ELF-1 (cell line): ENCODE measurements at regions not wholly inside any gene's neighbourhood (a gene's known extent, or its start where the extent isn't known, plus 50 kb on each side); places are given as distances from the start of the nearest gene placed in this dataset.
A peak's percentile ranks its signal among the peaks of the same experiment; 100 is the strongest.
"Not testable (repeated sequence)": the region's sequence is repeated elsewhere in the genome, so short reads cannot be mapped to it uniquely, and the experiment has no call there.

Experiments used
- DNase-seq: peaks from one replicate; pipeline ENCODE4 v3.0.0-alpha.2; 2016; ENCODE audit warnings: low read depth, low spot score

DNA sequence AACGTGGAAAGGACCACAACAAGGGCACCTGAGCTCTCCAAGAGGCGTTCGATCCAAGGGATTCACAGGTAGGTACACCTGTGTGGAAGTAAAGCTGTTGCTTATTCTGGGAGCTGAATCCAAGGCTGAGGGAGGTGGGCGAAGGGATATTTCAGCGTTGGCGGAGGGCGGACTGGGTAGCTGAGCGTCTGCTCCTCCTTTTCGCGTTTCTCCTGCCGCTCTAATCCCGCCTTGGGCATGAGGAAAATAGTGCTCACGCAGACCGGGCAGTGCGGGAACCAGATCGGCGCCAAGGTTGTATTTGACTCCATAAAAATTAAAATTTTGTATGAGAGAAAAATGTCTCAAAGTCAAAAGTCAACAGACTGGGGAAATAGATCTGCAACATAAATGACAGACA lies 3966.2 kb upstream of the OR11H1 start:
- not testable (repeated sequence) for DNase-seq

DNA sequence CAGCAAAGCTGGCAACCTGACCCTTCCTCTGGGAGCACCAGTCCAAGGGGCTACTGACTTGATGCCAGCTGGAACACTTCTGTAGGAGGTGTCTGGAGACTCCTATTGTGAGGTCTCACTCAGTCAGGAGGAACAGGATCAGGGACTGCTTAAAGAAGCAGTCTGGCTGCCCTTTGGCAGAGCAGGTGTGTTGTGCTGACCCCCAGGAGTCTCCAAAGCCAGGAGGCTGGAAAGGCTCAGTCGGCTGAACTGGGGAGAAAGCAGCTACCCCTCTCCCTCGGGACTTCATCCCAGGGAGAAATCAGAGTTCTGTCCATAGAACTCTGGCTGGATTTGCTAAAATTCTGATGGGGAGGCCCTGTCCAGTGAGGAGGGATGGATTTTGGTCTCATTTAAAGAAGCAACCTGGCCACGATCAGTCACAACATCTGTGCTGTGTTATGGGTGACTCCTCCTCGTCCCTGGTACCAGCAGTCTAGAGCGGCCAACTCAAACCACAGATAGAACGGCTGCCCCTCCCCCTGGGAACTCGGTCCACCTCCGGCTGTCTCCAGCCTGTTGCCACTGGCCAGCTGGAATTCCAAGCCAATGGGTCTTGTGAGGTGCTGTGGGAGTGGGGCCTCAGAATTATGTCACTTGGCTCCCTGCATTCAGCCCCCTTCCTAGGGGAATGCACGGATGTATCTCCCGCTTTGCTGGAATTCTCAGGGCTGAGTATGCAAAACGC lies 3959.0 kb upstream of the OR11H1 start:
- not testable (repeated sequence) for DNase-seq

GRCh38 chr22:11569564-11569940 lies 3958.4 kb upstream of the OR11H1 start:
- not testable (repeated sequence) for DNase-seq

DNA sequence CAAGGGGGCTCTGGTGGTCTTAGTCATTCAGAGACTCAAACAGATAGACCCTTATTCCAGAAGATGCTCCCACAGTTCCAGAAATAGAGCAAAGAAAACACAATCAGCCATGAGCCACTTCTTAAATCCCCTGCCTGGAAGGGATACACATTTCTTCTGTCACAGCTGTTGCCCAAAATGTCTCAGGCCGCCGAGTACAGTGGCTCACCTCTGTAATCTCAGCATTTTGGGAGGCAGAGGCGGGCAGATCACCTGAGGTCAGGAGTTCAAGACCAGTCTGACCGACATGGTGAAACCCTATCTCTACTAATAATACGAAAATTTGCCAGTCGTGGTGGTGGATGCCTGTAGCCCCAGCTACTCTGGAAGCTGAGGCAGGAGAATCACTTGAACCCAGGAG lies 3954.8 kb upstream of the OR11H1 start:
- not testable (repeated sequence) for DNase-seq

DNA sequence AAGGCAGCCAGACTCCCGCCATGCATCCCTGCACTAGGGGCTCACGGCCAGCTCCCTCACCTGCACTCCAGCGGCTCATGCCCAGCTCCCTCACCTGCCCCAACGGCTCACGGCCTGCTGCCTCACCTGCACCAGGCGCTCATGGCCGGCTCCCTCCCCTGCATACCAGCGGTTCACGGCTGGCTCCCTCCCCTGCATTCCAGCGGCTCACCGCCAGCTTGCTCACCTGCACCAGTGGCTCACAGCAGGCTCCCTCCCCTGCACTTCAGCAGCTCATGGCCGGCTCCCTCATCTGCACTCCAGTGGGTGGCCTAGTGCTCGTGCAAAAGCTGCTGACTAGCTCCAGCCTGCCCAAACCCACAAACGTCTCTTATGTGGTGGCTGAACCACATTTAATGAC lies 3953.8 kb upstream of the OR11H1 start:
- DNase-seq, result not testable (repeated sequence)

DNA sequence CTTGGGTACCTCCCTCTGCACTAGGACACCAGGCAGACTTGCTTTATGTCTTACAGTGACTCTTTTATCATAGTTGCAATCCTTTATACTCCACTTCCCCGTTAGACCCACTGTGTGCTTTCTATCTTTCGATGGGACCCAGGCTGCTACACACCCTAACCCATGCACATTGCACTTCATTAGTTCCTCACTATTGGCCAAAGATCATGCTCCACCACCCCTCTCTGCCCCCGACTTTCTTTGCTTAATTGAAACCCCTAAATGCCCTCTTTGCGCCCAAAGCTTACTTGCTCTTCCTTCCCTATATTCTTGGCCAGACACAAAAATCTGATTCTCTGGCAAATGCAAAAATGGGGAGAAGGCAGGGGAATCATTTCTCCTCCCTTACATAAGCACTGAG lies 3953.3 kb upstream of the OR11H1 start:
- DNase-seq, result not testable (repeated sequence)

GRCh38 chr22:11576740-11577139 lies 3951.3 kb upstream of the OR11H1 start:
- DNase-seq, result not testable (repeated sequence)

- DNase-seq, result not testable (repeated sequence)
Measured at GRCh38 chr22:11578115-11578514, 3949.9 kb upstream of the OR11H1 start.

DNA sequence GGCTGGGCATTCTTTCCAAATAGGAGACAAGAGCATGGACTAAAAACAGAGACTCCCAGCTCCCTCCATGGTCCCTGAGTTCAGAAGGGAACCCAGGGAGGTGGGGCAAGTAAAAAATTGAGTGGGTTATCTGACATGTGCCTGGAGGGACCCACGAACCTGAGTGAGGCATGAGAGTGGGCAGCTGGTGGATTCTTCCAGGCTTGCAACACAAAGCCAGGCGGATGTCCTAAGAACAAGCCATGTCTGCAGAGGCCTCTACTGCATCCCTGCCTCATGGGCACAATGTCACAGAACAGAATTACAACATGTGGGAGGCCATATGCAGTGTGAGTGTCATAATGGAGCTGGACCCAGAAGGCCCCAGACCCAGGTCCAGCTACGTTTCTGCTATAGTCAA lies 3949.4 kb upstream of the OR11H1 start:
- not testable (repeated sequence) for DNase-seq

DNA sequence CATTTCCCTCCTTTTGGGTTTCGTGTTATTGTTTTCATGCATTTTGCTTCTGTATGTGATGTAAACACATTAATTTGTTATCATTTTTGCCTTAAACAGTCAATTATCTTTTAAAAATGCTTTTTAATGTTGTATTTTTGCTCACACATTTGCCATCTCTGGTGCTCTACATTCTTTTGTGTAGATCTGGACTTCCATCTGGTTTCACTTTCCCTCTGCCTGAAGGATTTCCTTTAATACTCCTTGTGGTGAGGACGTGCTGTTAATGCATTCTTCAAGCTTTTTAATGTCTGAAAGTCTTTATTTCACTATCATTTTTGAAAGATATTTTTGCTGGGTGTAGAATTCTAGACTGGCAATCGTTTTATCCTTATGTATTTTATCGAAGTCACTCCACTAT lies 3945.9 kb upstream of the OR11H1 start:
- DNase-seq, result not testable (repeated sequence)

GRCh38 chr22:11584231-11584630 lies 3943.8 kb upstream of the OR11H1 start:
- not testable (repeated sequence) for DNase-seq

DNA sequence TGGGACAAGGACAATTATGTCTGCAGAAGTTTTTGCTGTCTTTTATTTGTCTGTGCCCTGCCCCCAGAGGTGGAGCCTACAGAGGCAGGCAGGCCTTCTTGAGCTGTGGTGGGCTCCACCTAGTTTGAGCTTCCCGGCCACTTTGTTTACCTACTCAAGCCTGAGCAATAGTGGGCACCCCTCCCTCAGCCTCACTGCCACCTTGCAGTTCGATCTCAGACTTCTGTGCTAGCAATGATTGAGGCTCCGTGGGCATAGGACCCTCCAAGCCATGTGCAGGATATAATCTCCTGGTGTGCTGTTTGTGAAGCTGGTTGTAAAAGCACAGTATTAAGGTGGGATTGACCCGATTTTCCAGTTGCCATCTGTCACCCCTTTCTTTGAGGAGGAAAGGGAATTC lies 3933.4 kb upstream of the OR11H1 start:
- DNase-seq, result not testable (repeated sequence)

GRCh38 chr22:11597666-11598358 lies 3930.2 kb upstream of the OR11H1 start:
- DNase-seq, result peak; percentile 81

GRCh38 chr22:11598492-11599440 lies 3929.2 kb upstream of the OR11H1 start:
- DNase-seq, result no peak

- DNase-seq, result not testable (repeated sequence)
Measured at GRCh38 chr22:11599456-11599855, 3928.5 kb upstream of the OR11H1 start.

- not testable (repeated sequence) for DNase-seq
Measured at GRCh38 chr22:11600161-11600560, 3927.8 kb upstream of the OR11H1 start.

GRCh38 chr22:11600896-11601890 lies 3926.8 kb upstream of the OR11H1 start:
- not testable (repeated sequence) for DNase-seq

DNA sequence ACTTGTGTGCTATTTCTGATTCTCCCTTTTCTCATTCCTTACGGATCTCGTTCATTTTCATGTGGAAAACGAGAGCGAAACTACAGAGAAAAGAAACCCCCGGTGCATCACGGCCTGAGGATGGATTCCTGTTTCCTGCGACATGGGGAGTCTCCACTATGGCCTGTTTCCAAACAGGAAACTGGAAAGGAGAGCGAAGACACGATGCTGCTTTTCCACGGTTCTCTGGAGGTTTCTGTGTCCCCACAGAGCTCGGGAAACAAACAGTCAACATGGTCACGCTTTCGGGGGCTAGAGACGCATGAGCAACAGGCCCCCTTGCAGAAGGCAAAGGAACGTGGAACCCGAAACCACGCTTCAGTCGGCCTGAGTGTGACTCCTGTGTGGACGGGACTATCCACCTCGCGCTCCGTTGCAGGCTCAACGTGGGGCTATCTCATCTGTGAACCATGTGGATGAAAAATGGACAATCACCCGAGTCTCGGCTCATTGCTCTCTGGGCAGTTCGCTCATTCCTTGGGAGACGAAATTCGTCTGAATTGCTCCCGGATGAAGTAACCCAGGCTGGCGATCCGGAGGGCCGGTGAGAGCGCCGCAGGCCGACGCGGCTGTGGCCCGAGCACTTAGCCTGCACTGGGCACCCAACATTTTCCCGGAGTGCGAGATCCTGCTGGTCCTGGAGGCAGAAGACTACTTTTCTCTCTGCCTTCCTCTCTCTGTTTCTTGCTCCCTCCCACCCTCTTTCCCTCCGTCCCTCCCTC lies 3923.2 kb upstream of the OR11H1 start:
- peak; percentile 37 for DNase-seq

GRCh38 chr22:11605468-11605981 lies 3922.5 kb upstream of the OR11H1 start:
- DNase-seq, result peak; percentile 81
